GM12891 (cell line): ENCODE measurements at regions not wholly inside any gene's neighbourhood (a gene's known extent, or its start where the extent isn't known, plus 50 kb on each side); places are given as distances from the start of the nearest gene placed in this dataset.

Experiments
- POLR2A ChIP-seq: IDR thresholded peaks from 2 replicates; pipeline ENCODE4 v1.6.1; 2011; ENCODE audit warnings: low read depth, low read length, control low read depth
- POU2F2 ChIP-seq: IDR thresholded peaks from 2 replicates; pipeline ENCODE4 v1.6.1; 2011; ENCODE audit warnings: low read depth, mild to moderate bottlenecking, control low read depth, low read length, moderate library complexity

DNA sequence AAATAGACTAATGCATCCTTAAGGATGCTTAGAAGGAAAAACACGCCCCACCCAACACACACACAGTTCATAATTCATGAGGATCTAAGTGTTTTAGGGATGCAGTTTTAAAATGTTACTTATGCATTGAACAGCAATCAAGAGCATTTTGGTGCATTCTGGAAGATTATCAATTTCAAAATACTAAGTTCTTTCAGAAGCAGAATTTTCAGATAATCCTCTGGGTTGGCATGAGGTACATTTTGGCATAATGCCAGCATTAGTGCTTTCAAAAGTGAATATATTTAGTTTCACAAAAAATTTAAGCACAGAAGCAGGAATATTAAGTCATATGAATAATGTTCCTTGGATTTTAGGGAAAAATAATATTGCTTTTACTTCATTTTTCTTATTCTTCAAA is 937.1 kb downstream of the REEP3 start:
- TF ChIP-seq POU2F2 (no peak), POLR2A (no peak)
